Fibroblast of skin of scalp (primary cell): ENCODE measurements at regions not wholly inside any gene's neighbourhood (a gene's known extent, or its start where the extent isn't known, plus 50 kb on each side); places are given as distances from the start of the nearest gene placed in this dataset.

Source experiments
- DNase-seq: peaks from one replicate; pipeline ENCODE4 v3.0.0-alpha.2; 2013

- no peak for DNase-seq
Observed at GRCh38 chr6:7664003-7664402, 61.9 kb upstream of the BMP6 start.

- no peak for DNase-seq
Observed at GRCh38 chr6:7668936-7669335, 57.0 kb upstream of the BMP6 start.

GRCh38 chr6:7669742-7670141 lies 56.2 kb upstream of the BMP6 start:
- no peak for DNase-seq

GRCh38 chr6:7671076-7671475 lies 54.8 kb upstream of the BMP6 start:
- peak; percentile 88 for DNase-seq

- peak; percentile 78 for DNase-seq
Observed at GRCh38 chr6:7671581-7671980, 54.3 kb upstream of the BMP6 start.

GRCh38 chr6:7672066-7673062 lies 53.5 kb upstream of the BMP6 start:
- DNase-seq, result no peak

- DNase-seq, result peak; percentile 17
Observed at GRCh38 chr6:7673063-7673536, 52.8 kb upstream of the BMP6 start.

- DNase-seq, result no peak
Observed at GRCh38 chr6:7674291-7674690, 51.6 kb upstream of the BMP6 start.

GRCh38 chr6:7675353-7675945 lies 50.5 kb upstream of the BMP6 start:
- DNase-seq, result no peak
